Ishikawa (cell line): ENCODE measurements at regions not wholly inside any gene's neighbourhood (a gene's known extent, or its start where the extent isn't known, plus 50 kb on each side); places are given as distances from the start of the nearest gene placed in this dataset.

Experiments used
- CEBPB ChIP-seq: IDR thresholded peaks from 2 replicates; pipeline ENCODE4 v1.6.1; 2012
- CREB1 ChIP-seq: IDR thresholded peaks from 2 replicates; pipeline ENCODE4 v1.6.1; 2012; ENCODE audit warnings: low read depth
- EGR1 ChIP-seq: IDR thresholded peaks from 2 replicates; pipeline ENCODE4 v1.6.1; 2012
- EP300 ChIP-seq: IDR thresholded peaks from 2 replicates; pipeline ENCODE4 v1.6.1; 2012; ENCODE audit warnings: borderline replicate concordance
- FOXM1 ChIP-seq: IDR thresholded peaks from 2 replicates; pipeline ENCODE4 v1.6.1; 2012; ENCODE audit warnings: low read depth, borderline replicate concordance
- MAX ChIP-seq: IDR thresholded peaks from 2 replicates; pipeline ENCODE4 v1.6.1; 2012
- NFIC ChIP-seq: IDR thresholded peaks from 2 replicates; pipeline ENCODE4 v1.6.1; 2012
- RAD21 ChIP-seq: IDR thresholded peaks from 2 replicates; pipeline ENCODE4 v1.6.1; 2012; ENCODE audit warnings: low read depth
- REST ChIP-seq: IDR thresholded peaks from 2 replicates; pipeline ENCODE4 v1.6.1; 2012; ENCODE audit warnings: low read depth, mild to moderate bottlenecking
- TAF1 ChIP-seq: IDR thresholded peaks from 2 replicates; pipeline ENCODE4 v1.6.1; 2012; ENCODE audit warnings: low read depth, mild to moderate bottlenecking
- TCF12 ChIP-seq: IDR thresholded peaks from 2 replicates; pipeline ENCODE4 v1.6.1; 2012; ENCODE audit warnings: low read depth
- TEAD4 ChIP-seq: IDR thresholded peaks from 2 replicates; pipeline ENCODE4 v1.6.1; 2012
- USF1 ChIP-seq: IDR thresholded peaks from 2 replicates; pipeline ENCODE4 v1.6.1; 2012
- YY1 ChIP-seq: IDR thresholded peaks from 2 replicates; pipeline ENCODE4 v1.6.1; 2012; ENCODE audit warnings: low read depth
- ZBTB7A ChIP-seq: IDR thresholded peaks from 2 replicates; pipeline ENCODE4 v1.6.1; 2012; ENCODE audit warnings: low read depth

- TF ChIP-seq MAX (no peak), NFIC (no peak), TEAD4 (no peak), ZBTB7A (no peak), YY1 (no peak), TAF1 (no peak), CREB1 (no peak), REST (no peak), RAD21 (no peak), CEBPB (no peak), USF1 (no peak), FOXM1 (no peak), EGR1 (no peak)
Measured at GRCh38 chr2:64218137-64218802, 74.0 kb upstream of the PELI1 start.

GRCh38 chr2:64219149-64219548 is 74.9 kb upstream of the PELI1 start:
- no peak for TF ChIP-seq TEAD4
- TF ChIP-seq TAF1 = no peak
- no peak for TF ChIP-seq MAX
- TF ChIP-seq USF1 = no peak
- TF ChIP-seq REST = no peak
- TF ChIP-seq YY1 = no peak
- TF ChIP-seq TCF12 = no peak
- TF ChIP-seq ZBTB7A = no peak
- TF ChIP-seq FOXM1 = no peak
- TF ChIP-seq EGR1 = no peak
- no peak for TF ChIP-seq RAD21
- no peak for TF ChIP-seq CEBPB
- no peak for TF ChIP-seq NFIC

- no peak for TF ChIP-seq CREB1
- TF ChIP-seq RAD21 = no peak
- no peak for TF ChIP-seq TAF1
- no peak for TF ChIP-seq CEBPB
- TF ChIP-seq TEAD4 = no peak
Measured at GRCh38 chr2:64220265-64220664, 76.0 kb upstream of the PELI1 start.

- no peak for TF ChIP-seq EGR1
- no peak for TF ChIP-seq YY1
- no peak for TF ChIP-seq CEBPB
- TF ChIP-seq FOXM1 = no peak
- no peak for TF ChIP-seq RAD21
- no peak for TF ChIP-seq EP300
- no peak for TF ChIP-seq NFIC
- no peak for TF ChIP-seq TEAD4
- TF ChIP-seq REST = no peak
- TF ChIP-seq ZBTB7A = no peak
- TF ChIP-seq TCF12 = no peak
- no peak for TF ChIP-seq MAX
- TF ChIP-seq USF1 = no peak
- TF ChIP-seq TAF1 = no peak
- TF ChIP-seq CREB1 = no peak
Measured at GRCh38 chr2:64220894-64221617, 76.8 kb upstream of the PELI1 start.
